ENCODE measurements at regions not wholly inside any gene's neighbourhood (a gene's known extent, or its start where the extent isn't known, plus 50 kb on each side); places are given as distances from the start of the nearest gene placed in this dataset.
"Not testable (repeated sequence)": the region's sequence is repeated elsewhere in the genome, so short reads cannot be mapped to it uniquely, and the experiment has no call there.

DNA sequence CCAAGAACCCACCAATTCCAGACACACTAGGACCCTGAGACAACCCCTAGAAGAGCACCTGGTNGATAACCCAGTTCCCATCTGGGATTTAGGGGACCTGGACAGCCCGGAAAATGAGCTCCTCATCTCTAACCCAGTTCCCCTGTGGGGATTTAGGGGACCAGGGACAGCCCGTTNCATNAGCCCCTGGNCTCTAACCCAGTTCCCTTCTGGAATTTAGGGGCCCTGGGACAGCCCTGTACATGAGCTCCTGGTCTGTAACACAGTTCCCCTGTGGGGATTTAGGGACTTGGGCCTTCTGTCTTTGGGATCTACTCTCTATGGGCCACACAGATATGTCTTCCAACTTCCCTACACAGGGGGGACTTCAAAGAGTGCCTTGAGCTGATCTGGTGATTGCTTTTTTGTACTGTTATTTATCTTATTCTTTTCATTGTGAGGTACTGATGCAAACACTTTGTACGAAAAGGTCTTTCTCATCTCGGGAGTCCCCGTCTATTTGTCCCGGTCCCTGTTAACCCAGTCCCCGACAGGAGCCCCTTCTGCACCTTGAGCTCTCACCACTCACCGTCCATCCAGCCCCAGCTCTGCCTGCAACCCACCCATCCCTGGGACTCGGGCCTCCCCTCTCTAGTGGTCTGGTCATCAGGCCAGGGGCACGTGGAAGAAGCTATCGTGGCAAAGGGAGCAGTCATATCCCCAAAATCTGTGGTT lies 58.2 kb upstream of the PLCXD1 start:
- H3K4me3 ChIP-seq (ENCODE audit: low read length), result not testable (repeated sequence)

DNA sequence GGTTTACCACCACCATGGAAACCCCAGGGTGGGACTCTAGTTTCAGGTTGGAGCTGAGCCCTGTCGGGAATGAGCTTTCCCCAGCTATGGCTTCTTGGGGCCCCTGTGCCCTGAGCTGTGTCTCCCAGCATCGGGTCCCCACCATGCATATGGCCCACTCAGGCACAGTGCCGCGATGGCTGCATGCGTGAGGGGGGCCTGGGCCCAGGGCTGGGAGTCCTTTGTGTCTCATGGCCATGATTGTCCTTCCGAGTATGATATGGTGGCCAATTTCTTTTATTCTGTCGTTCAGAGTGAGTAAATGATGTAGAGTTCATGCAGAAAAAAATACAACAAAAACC lies 57.7 kb upstream of the PLCXD1 start:
- H3K4me3 ChIP-seq (ENCODE audit: low read length), result not testable (repeated sequence)

DNA sequence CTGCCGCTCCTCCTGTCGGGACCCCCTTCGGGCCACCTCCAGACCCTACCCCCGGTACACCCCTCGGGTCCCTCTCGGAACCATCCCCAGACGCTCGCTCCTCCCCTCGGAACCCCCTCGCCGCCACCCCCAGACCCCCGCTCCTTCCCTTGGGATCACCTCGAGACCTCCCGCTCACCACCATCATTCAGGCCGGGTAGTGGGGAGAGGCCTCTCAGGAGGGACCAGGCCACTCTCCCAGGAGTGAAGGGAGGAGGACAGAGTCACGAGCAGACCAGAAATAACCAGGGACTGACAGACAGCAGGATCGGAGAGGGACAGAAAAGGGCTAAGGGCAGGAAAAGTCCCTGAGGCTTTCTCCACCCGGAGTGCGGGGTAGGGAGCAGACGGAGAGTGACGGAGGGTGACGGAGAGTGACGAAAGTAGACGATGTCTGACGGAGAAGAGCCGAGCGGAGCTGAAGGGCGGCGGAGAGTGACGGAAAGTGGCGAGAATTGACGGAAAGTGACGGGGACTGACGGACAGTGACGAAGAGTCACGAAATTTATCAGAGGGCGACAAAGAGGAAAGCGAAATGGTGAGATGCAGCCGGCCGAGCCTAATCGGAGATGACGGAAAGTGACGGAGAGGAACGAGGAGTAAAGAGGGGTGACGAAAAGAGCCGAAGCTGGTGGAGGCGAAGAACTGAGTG lies 54.6 kb upstream of the PLCXD1 start:
- H3K4me3 ChIP-seq (ENCODE audit: low read length), result peak overlapping the region; percentile 66; the same call in 1 of the 2 replicates

DNA sequence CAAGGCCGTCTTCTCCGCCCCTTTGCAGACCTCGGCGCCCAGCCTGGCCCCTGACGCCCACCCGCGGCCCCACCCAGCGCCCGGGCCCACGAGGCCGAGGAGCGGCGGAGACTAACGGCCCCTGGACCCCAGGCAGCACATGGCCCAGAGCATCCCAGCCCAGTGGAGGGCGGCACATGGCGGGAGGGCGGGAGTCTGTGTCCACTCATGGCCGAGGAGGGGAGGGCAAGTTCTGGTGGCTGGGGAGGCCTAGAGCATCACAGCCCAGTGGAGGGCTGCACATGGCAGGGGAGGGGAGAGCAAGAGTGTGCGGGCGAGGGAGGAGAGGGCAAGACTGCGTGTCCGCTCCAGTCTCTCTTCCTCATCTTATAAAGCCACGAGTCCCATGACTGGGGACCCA lies 53.8 kb upstream of the PLCXD1 start:
- H3K4me3 ChIP-seq (ENCODE audit: low read length), result not testable (repeated sequence)

All from GM08714 (cell line).